Neural progenitor cell (in vitro differentiated cells): ENCODE measurements at regions not wholly inside any gene's neighbourhood (a gene's known extent, or its start where the extent isn't known, plus 50 kb on each side); places are given as distances from the start of the nearest gene placed in this dataset.

Experiments used
- CTCF ChIP-seq: fragments of 200-600 bp; sonication (generic); IDR thresholded peaks from 2 replicates; pipeline ENCODE4 v1.5.1; 2017; ENCODE audit warnings: antibody characterized with exemption, mild to moderate bottlenecking
- EZH2phosphoT487 ChIP-seq: fragments of 200-600 bp; sonication (generic); IDR thresholded peaks from 2 replicates; pipeline ENCODE4 v1.6.1; 2017; ENCODE audit warnings: antibody characterized with exemption

GRCh38 chr2:10221443-10221842, 81.3 kb upstream of the HPCAL1 start:
- TF ChIP-seq CTCF (no peak), EZH2phosphoT487 (no peak)
